PC-3 (cell line): ENCODE measurements at regions not wholly inside any gene's neighbourhood (a gene's known extent, or its start where the extent isn't known, plus 50 kb on each side); places are given as distances from the start of the nearest gene placed in this dataset.

ENCODE experiments used
- CTCF ChIP-seq: fragments of 300-600 bp; sonication (generic); conservative IDR thresholded peaks from 2 replicates; pipeline ENCODE4 v1.5.1; 2017; ENCODE audit warnings: antibody characterized with exemption, low read depth, mild to moderate bottlenecking, low read length
- EZH2 ChIP-seq: fragments of 300-600 bp; sonication (generic); IDR thresholded peaks from one replicate; pipeline ENCODE4 v1.6.1; 2017; ENCODE audit warnings: antibody characterized with exemption, mild to moderate bottlenecking, low read length; ENCODE audit not compliant: unreplicated experiment
- EZH2phosphoT487 ChIP-seq: fragments of 300-600 bp; sonication (generic); IDR thresholded peaks from 2 replicates; pipeline ENCODE4 v1.6.1; 2018; ENCODE audit warnings: mild to moderate bottlenecking, antibody characterized with exemption, low read length, borderline replicate concordance

- TF ChIP-seq CTCF (no peak), EZH2 (no peak), EZH2phosphoT487 (no peak)
Measured at GRCh38 chr3:106305882-106306435, 437.1 kb upstream of the CBLB start.
